ENCODE measurements at regions not wholly inside any gene's neighbourhood (a gene's known extent, or its start where the extent isn't known, plus 50 kb on each side); places are given as distances from the start of the nearest gene placed in this dataset.

DNA sequence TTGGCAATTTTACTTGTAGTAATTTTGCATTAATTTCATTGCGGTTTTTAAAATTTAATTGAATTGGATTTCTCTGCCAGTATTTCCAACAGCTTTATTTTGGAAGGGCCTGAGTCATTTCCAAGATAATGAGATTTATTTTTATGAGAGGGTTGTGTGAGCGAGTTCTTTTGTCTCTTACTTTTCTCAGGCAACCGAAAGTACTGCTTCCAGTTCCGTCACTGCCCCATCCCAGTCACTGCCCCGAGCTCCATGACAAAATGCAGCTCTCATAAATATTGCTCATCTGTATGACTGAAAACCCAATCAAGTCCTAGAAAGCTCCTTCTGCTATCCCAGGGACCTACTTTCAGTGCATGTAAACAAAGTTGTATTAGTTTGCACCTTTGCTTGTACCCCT, 468.4 kb upstream of the SEMA3D start:
- no peak for DNase-seq

DNA sequence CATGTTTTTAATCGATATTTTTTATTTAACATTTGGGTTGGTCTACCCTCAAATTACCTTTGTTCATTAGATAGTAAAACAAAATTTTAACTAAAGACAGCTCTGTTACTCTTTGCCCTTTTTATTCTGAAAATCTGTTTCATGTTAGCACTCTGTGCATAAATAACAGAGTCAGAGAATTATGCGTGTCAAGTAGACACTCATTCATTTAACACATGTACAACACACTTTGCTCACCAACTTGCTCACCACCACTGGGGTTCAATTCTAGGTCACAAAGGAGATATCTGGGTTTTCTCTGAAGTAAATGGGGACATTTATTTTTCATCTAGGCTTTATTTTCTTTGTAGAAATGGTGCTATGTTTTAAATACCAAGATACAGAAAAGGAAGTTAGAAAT, 457.4 kb upstream of the SEMA3D start:
- no peak for DNase-seq

DNA sequence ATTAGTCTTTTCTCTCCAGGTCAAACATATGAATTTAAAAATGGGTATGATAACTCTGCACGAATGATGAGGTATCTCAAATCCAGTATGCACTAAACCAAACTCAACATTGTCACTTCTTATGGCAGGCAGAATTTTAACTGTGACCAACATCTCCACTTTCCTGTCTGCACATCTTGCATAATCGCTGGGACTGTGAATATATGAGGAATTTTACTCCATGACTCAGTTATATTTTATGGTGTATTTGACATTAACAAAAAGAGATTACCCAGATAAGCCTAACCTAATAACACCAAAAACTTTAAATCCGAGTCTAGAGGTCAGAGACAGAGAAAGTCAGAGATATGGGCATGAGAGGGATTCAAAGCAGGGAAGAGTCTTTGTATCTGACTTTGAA, 454.5 kb upstream of the SEMA3D start:
- no peak for DNase-seq

DNA sequence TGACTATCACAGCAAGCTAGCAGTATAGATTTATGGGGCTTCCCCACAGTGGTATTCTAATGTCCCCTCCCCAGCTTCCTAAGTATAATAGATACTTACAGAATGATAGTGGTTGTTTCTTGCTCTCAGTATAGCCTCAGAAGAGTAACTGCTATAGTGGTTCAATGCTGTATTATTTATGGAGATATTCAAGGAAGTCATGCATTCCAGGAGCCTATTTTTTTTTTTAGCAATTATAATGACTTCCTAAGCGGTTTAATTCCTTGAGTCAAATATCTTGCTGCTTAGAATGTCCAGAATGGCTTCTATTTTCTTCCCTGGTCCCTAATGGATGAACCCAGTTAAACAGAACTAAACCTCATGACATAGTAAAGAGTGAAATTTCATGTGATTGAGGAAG, 451.5 kb upstream of the SEMA3D start:
- DNase-seq: no peak

DNA sequence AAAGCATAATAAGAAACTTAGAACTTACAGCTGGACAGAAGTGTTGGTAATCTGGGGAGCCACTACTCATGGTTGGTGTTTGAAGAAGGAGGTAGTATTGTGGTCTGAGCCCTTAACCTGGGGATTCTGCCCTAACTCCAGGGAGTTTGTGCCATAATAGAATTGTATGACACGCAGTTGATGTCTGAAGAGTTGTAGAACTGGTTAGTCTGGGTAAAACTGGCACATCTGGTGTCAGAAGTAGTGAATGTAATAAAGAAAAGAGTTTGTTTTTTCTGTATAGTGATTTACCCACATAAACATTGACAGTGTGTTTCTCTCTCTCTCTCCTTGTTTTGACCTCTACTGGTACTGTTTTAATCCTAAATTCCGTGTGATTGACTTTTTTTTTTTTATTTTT, 448.1 kb upstream of the SEMA3D start:
- no peak for DNase-seq

DNA sequence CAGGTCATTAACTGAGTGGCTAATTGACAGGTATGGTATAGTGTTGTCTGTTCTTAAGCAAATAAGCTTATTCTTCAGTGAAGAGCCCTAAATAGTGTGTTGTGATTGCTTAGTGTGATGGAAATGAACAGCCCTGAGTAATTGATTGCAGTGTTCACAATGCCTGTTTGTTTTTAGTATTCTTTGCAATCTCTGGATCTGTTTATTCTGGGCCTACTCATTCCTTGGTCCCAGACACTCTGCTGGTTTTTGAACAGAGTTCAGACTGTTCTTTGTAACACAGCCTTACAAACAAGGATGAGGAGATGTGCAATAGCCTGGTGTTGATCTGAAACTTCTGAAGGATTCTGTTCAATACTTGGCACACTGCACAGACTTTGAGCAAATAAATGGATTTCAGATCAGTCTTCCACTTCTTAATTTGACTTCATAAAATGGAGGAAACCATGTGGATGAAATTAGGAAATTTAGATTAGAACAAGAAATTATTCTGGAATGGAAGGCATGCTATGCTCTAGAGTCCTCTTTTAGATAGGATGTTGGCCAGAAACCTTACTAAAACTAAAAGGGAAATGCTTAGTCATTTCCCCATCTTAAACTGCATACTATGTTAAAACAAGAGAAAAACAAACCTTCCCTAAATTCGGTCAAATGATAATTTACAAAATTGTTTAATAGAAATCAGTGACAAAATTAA, 444.2 kb upstream of the SEMA3D start:
- no peak for DNase-seq

DNA sequence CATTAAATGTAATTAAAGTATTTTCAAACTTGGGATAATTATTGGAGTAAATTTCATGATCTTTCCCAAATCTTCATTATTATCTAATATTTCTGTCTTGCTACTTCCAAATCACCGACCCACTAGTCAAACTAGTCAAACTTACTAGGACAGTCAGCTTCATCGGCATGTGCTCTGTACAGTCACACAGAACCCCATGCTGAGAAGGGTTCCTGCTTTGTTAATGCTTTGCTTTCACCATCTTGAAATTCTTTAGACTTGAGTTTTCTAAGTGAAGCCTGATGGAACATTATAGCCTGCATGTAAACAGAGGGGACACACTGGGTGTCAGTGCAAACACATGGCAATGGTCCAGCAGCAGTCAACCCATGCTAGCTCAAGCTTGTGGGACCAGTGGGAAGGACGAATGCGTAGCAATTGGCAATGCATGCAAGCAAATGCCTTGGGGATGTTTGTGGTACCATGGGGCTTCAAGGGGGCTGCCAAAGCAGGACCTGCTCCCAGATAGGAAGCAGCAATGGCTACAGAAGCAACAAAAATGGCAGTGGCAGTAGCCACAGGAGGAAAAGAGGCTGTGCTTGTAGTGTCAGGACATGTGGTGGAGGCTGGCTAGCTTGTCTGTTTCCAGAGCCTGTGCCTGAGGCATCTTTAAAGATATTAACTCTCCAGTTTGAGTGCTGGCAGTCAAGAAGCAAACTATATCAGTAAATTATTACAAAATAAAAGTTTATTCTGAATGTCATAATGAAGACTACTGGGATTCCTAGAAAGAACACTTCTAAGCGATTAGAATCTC, 441.1 kb upstream of the SEMA3D start:
- no peak for DNase-seq

DNA sequence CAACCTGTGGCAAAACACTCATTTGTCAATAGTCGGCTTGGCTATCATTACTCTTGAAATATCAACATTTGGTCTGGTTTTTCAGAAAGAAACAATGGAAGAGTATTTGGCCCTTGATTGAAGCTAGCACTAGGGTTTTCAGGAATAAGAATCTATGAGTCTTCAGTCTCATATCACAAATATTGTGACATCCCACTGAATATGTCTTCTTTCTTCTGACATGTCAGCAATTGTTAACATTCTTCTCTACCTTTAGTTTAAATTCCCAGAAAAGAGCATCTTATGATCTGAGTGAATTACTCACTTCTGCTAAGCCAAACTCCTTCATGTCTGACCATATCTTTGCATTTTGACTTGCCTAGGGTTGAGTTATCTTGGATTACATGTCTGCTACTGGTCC, 435.2 kb upstream of the SEMA3D start:
- DNase-seq: no peak

DNA sequence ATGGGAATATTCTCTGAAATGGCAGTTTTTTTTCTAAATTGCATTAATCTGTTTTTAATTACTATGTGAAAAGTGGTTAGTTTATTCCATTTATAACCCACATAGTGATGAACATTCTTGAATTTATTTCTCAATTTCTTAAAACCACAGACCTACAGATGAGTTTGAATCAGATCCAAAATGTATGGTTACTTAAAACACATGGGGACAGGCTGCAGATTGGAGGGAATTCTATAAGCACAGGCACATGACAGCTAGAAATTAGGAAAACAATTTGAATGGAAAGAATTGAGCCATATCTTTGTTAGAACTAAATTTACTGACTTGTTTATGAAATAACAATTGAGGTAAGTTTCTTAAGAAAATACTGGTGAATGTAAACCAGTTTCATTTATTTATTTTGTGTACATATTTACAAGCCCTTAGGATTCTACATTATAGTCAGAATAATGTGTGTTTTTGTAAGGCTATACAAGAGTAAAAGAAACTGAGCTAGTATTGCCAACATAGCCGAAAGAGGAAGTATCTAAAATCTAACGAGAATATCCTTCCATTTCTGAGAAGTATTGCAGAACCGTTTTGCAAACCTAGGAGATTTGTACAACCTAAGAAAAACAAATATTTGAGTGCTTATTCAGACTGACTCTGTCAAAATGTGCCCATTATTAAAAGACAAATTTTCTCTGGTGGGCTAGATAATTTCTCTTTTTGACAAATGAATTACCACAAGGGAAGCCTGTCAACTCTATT, 434.3 kb upstream of the SEMA3D start:
- no peak for DNase-seq

DNA sequence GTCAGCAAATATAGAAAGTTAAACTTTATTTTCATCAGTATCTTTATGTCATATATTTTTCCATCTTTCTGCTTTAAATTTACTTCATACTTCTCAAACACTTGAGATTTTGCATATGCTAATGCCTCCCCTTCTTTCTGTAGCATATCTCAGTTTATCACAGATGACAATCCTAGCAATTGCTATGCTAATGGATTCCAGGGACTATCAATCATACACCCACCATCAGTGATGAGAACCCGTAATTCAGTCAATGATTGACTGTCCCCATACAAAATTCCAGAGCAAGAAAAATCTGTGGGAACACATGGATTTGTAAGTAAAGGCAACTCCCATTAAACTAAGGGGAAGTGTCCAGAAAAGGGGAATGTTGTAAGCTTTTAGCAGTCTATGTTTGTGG, 432.4 kb upstream of the SEMA3D start:
- no peak for DNase-seq

DNA sequence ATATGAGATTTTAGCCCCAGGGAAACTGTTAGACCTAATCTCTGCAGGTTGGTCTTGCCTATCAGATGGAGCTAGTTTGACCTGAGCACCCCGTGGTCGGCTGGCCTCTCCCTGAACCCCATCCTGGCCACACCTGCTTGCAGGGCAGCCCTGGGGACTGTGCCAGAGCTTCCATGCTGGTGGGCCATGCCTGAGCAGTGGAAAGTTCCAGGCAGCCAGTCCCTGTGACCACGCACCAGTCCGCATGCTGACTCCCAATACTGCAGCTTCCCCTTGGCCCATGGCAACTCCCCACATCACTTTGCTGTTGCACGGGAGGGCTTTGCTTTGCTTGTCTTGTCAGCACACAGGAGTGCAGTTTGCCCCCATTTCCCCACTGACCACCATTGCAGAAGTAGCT, 427.8 kb upstream of the SEMA3D start:
- DNase-seq: no peak

DNA sequence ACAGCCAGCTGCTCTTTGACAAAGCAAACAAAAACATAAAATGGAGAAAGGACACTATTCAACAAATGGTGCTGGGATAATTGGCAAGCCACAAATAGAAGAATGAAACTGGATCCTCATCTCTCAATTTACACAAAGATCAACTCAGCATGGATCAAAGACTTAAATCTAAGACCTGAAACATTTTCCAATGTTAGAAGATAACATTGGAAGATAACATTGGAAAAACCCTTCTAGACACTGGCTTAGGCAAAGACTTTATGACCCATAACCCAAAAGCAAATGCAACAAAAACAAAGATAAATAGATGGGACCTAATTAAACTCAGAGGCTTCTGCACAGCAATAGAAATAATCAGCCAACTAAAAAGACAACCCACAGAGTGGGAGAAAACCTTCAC, 425.7 kb upstream of the SEMA3D start:
- DNase-seq: no peak

DNA sequence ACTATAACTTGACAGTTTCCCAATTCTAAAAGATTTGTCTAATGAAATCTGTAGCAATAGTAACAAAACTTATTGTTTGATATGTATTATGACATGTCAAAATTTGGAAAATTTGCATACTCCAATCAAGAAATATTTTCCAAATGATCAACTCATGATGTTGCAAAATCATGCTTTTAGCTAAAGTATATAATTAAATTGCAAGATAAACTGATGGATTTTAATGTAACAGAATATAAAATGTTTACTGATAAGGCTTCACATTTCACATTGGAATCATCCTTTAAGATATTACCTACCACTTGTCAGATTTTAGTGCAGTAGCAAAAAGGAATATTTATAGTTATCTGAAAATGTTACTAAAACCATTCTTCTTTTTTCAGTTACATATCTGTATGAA, 421.9 kb upstream of the SEMA3D start:
- no peak for DNase-seq

DNA sequence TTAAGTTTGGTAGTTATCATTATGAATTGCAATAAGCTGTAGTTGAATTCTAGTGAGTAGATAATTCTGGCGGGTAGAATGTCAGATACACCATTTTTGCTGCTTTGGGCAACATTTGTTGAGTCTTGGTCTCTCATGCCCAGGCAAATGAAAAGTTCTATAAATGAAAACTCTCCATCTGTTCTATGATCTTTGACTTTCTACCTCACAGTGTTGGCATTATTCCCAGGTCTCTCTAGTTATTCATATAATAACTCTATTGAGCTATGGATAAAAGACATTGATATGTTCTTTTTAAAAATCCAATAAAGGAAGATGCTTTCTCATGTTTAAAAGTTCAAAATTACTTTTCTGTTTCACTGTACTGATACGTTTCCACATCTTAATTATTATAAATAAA, 415.3 kb upstream of the SEMA3D start:
- DNase-seq: no peak

DNA sequence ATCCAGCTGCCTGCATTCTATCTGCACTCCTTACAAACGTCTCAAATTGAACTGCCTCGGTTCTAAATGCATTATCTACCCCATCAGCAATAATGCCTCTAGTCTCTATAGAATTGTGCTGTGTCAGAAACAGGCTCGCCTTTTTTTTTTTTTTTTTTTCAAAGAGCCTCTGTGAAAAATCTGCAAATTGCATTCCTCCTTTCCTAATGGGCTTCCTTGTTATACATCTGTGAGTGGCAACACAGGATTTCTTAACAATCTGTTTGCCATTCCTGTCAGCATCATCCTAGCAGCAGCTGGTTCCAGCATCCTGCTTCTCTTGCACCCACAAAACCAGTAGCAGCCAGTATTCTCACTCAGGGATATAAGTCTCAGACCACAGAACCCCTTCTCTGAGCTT, 413.5 kb upstream of the SEMA3D start:
- DNase-seq: no peak

DNA sequence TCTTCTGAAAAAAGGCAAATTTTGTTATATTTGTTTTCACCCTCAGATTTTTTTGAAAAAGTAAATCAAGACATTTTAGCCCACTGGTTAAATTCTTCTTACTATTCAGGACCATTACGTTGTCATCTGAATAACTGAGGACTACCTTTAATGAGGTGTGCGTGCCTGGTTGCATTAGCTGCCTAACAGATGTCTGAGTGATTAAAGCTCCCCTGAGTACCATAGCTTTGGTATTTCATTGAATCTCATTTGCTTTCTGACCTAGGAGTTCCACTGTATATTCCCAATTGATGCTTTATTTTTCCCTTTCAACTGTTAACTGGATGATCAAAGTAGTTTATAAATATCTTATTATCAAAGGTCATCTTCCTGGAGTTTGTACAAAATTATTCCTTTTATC, 410.0 kb upstream of the SEMA3D start:
- DNase-seq: no peak

DNA sequence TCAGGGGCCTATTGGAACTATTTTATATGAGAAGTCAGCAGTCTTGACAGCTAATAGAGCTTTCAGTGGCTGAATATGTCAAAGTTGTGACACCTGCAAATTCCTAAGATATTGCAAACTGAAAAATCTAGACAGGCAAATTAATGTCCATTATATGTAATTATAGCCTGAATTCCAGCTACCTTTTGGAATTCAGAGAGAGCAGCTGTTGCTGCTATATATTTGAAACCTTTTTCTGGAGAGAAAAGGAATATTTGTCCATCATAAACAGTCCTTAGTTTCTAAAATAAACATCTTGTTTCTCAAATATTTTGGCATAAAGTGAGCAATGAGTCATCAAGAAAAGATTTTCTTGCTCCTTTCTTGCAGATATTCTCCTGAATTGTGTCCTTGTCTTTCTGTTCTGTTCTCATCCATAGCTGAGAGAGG, 408.9 kb upstream of the SEMA3D start:
- no peak for DNase-seq

DNA sequence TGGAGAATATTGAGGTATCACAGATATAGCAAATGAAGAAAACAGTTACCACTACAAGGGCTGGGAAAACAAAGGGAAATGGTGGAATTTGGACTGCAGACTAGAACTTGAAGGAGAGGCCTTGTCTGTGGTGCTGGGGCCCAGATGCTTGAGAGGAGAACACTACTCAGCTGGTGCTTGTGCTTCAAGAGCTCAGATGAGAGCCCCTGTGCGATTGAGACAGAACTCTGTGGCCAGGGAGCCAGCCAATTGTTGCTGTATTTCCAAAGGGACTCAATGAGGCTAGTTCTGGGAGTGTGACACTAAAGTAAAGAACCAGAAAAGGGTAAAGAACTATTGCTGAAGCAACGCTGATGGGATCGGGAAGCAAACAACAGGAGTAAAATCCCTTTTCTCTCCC, 406.5 kb upstream of the SEMA3D start:
- no peak for DNase-seq

DNA sequence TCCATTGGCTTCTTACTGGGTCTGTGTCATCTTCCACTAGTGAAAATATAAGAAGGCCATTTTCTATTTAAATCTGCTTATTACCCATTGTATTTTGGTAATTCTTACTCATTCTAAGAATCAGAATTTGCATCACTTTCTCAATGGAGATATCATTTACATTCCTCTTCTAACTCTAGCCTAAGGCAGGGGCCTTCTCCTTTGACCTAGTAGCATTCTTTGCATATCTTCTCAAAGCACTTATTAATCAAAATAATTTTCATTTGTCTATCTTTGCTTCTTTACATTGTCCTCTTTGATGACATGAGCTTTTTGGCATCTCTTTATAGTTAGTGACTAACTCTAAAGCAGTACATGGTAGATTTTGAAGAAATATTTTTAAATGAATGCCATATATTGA, 400.9 kb upstream of the SEMA3D start:
- DNase-seq: no peak

DNA sequence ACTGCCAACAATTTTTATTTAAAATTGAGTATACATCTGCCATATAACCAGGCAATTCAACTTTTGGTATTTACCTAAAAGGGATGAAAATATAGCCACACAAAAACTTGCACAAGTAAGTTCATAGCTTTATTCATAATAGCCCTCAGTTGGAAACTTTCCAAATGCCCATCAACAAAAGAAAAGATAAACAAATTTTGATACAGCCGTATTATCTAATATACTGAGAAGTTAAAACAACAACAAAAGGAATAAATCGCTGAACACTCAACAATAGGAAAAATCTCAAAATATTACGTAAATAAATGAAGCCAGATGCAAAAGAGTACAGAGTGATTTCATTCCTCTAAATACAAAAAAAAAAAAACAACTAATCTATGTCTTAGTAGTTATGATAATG, 399.2 kb upstream of the SEMA3D start:
- DNase-seq: no peak

DNA sequence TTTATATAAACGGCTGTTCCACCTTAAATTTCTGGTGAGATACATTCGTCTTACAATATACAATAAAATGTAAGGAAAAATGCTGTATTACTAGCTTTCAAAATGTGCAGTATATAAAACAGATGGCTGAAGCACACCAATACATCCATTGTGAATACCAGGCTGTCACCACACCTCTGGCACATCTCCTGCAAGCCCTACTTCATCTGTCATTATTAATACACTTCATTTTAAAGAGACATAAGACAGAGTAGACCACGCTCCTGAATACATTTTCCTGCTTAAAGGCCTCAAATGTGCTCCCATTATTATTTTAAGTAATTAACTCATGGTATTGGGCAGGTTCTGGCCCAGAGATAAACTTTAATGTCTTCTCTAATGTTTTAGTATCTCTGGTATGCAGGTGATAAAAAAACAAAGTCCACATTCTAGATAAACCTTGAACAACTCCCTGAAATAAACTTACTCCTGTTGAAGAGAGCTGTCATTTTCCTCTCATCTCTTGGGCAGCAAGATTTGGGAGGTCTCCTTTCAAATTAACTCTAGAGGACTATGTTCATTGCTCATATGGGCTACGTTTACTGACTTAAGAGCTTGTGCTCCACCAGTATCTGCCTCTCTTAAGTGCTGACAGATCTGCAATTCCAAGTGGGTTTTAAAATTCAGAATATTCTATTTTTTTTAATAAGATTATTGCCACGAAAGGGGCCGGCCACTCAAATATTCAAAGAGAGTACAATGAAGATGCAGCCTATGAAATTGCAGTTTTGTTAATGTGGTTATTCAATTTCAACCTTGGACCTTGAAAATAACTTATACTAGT, 396.5 kb upstream of the SEMA3D start:
- DNase-seq: no peak

DNA sequence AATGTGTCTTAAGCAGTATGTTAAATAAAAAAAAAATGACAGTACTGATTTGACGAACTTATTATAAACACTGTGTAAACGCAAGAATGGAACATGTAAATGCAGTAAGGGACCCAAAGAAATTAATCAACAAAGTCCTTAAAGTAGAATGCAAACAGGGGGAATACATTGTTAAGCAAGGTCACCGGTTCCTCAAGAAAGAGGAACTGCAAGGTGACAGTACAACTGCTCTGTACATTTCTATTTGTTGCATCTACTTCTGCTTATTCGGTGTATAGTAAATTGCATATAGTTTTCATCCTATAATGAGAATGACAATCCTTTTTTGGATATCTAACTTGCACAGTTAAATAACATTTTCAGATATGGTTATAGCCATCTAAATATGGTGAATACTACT, 387.0 kb upstream of the SEMA3D start:
- no peak for DNase-seq
